IPS DF 4.7 (cell line): ENCODE measurements at regions not wholly inside any gene's neighbourhood (a gene's known extent, or its start where the extent isn't known, plus 50 kb on each side); places are given as distances from the start of the nearest gene placed in this dataset.
"Not testable (repeated sequence)": the region's sequence is repeated elsewhere in the genome, so short reads cannot be mapped to it uniquely, and the experiment has no call there.

Experiments used
- DNase-seq: peaks from one replicate; pipeline ENCODE4 v3.0.0-alpha.2; 2013; ENCODE audit warnings: low spot score; ENCODE audit errors: extremely low read depth

DNA sequence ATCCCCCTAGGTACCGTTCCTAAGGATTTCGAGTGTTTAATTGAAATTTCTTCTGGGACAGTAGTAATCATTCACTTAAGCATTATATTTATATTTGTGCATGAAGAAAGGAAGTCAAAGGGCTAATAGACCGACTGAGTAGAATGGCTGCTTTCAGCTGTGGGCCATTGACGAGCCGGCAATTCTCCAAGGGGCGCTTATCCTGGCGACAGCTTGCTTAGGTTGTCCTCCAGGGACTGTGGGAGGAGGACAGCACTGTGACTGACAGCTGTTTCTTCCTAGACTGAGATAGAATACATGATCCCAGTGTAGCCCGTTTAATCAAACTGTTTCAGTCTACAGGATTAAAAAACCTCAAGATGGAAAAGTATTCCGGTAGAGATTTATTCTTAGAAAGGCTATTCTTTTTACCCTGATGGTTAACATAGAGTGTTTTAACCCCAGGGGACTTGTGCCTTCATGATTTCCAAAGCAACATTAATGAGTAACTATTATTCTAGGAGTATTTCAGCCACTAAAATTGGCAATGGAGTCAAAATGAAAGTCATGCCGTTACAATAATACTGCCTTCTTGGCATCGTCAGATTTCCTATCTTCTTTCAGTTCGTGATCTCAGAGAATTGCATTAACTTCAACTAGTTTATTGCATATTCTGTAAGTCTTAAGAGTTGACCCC, 943.1 kb upstream of the WWC1 start:
- no peak for DNase-seq

DNA sequence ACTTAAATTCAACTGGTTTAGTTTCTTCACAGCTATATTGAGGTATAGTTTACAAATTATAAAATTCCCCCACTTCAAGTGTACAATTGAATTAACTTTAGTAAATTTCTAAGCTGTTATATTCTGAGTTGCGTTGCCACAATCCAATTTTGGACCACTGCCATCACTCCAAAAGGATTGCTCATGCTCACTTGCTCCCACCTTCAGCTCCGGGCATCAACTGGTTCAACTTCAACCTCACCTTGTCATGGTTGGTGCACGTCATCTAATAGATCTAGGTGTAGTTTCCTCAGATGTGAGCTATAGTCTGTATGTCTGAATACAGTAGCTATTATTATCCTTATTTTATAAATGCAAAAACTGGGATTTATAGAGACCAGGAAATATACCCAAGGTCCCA, 942.5 kb upstream of the WWC1 start:
- DNase-seq, result no peak

DNA sequence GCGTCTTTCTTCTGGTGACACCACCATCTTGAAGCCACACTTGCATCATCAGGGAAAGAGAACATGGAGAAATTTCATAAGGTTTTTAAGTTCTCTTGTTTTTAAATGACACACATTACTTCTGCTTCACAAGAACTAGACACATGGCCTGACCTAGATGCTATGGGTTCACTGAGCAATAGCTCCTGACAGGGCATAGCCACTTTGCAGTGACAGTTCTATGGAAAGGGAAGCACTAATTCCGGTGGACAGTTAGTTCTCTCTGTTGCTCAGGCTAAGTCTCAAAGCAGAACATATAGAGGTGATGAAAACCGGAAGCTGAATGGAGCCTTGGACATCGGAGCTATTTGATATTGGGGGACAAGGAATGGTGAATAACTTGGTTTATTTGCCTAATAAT, 940.1 kb upstream of the WWC1 start:
- no peak for DNase-seq

DNA sequence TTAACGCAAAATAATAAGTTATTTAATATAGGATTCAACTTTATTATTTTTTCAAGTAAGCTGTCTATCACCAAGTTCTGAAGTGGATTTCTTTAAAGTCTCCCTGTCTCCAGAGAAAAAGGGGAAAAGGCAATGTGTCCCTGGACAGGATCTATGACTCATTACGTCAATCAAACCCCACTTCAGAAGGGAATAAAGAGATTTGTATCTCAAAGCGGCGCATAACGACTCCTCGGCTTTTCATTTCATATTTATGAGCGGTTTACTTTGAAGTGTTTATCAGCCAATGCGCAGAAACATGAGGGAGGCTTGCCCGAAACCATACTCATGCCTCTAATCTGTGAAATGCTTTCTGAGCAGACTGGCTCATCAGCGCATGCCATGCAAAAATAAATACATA, 938.6 kb upstream of the WWC1 start:
- no peak for DNase-seq

DNA sequence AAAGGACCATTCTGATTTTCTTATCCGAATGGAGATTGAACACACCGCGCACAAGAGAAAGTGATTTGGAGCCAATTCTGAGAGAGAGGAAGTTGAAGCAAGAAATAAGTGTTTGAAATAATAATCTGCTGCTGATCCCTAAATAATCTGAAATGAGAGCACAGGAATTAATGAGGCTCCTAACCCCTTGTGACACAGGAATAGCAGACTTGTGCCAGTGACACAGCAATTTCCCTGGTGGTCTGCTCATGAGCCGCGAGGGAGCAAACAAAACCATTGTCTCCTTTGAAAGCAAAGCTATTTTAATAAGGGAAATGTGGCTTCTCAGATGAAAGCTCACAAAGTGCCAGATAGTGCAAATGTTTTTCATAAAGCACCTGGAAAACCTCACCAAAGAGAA, 936.1 kb upstream of the WWC1 start:
- no peak for DNase-seq

DNA sequence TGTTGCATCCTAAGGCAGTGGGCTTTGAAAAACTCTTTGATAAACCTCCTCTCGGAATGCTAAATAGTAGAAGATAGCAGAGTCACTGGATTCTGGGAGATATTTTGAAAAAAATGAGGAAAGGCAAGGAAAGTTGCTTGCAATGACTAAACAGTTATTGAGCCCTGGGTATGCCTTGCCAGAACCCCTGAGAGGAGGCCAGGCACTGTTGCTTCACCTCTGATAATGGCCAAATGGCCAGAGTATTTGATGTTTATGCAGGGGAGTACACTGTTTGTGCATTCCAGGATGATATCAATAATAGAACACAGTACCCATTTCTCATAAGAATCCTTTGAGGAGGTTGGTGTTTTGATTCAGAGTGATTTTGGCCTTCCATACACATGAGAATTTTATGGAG, 935.1 kb upstream of the WWC1 start:
- DNase-seq, result no peak

DNA sequence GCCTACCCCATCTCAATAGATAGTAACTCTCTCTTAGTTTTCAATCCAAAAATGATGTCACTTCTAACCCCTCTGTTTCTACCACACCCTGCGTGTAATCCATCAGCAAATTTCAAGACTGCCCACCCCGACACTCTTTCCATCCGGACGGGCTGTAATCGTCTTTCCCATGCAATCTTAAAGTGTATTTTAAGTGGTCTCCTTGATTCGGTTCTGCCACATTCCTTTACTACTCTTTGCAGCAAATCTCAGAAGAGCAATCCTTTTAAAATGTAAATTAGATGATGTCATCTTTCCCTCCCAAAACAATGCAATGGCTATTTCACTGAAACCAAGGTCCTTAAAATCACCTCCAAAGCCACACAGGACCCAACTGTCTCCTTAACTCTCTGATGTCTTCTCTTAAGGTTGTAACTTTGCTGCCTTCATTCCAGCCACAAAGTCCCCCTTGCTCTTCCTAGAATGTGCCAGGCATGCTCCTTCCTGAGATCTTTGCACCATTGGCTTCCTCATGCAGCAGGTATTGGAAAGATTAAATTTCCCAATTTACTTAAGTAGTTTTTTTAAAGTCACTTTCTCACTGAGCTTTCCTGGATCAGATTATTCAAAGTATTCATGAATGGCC, 932.5 kb upstream of the WWC1 start:
- peak; percentile 69 for DNase-seq

DNA sequence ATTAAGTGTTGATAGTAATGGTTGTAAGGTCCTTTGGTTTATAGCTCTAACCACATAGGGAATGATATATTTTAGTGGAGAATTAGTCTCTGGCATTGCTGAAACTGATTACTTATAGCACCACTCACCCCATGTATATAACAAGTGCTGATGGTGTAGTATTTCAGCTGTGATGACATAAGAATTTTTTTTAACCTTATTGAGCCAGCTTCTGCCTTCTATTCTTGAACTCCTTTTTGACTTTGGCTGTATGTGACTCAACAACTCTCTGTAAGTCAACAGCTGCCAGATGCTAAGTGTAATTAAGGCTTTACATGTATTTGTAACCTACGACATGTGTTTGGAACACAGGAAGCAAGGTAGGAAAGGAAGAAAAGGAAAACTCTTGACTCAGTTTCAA, 929.6 kb upstream of the WWC1 start:
- no peak for DNase-seq

DNA sequence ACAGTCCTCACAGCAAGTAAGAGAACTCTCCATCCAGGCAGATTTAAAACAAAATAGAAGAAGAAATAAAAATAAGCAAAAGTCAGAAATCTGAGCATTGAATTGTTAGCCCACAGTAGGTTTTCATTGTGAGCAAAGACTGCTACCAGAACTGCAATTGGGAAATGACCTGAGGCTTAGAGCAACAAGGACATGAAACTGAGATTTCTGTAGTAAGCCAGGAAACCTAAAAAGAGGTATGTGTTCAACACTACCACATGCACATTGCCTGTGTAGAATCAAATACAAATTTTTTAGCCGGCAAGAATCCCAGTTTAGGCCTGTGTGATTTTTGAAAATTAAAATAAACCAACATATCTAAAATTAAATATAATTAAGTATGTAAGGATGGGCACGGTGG, 928.4 kb upstream of the WWC1 start:
- no peak for DNase-seq

DNA sequence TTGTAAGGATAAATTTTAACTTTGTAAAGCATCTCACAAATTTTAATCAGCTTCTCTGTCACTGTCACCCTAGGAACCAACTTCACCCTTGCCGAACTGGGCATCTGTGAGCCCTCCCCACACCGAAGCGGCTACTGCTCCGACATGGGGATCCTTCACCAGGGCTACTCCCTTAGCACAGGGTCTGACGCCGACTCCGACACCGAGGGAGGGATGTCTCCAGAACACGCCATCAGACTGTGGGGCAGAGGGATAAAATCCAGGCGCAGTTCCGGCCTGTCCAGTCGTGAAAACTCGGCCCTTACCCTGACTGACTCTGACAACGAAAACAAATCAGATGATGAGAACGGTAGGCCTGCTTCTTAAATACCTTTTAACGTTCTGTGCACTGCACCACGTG, 916.3 kb upstream of the WWC1 start:
- DNase-seq, result no peak

DNA sequence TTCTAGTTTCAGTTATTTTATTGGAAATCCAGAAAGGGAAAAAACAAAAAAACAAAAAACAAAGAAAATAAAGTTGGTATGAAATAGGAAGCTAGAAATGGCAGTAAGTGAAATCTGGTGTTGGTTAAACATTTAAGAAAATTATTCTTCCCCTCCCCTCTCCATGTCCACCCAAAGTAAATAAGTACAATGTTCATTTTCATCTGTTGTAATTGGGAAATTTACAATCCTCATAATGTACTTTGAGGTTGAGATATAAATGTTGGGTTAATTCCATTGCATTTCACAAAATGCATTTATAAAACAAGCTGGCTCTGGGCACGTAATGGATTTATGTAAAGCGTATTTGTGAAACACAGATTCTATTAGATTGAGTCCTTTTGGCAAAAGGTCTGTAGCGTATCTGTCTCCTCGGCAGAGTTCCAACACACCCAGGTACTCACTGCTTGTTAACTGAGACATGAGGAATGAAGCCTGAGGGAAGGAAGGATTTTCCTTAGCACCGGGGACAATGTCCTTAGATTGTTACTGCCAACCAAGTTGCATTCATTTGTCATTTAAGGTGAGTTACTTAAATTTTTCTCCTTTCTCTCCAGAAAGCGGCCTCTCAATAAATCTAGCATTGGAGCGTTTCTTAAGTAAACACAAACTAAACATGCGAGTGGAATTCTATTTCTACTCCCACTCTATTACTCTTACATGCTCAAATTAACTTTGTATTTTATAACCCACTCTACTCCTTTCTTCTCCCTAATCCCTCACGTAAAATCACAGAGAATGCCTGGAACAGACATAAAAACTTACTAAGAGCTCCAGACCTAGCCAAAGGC, 912.3 kb upstream of the WWC1 start:
- DNase-seq, result no peak

DNA sequence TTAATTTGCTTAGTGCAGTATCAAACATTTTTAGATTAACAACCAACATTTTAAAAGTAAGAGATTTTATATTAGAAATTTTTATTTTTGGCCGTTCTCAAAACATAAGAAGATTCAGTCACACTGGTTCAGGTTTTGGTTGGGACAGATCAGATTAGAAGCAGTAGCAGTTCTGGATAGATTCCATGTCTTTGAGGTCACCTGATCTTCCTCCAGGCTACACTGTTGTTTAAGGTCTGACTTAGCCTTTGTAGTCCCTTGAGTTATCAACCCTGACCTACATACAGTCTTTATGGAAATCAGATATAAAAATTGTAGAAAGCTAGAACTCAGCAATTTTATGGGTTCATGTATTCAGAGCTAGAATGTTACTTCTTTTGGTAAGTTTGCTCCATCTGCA, 910.0 kb upstream of the WWC1 start:
- DNase-seq, result no peak

DNA sequence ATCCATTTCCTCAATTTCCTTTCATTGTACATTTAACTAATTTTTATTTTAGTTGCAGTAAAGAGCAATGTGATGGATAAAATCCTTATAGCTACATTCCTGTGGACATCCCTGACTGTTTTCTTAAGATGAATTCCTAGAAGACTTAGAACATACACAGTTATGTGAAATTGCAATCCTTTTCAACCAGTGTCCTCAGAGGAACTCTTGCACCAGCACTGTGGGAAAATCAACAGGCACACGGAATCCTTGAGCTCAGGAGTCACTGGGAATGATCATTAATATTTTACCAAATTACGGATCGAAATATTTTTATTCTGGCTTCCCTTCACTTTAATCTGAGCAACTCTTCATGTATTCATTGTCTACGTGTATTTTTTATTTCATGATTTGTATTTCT, 901.9 kb upstream of the WWC1 start:
- no peak for DNase-seq

DNA sequence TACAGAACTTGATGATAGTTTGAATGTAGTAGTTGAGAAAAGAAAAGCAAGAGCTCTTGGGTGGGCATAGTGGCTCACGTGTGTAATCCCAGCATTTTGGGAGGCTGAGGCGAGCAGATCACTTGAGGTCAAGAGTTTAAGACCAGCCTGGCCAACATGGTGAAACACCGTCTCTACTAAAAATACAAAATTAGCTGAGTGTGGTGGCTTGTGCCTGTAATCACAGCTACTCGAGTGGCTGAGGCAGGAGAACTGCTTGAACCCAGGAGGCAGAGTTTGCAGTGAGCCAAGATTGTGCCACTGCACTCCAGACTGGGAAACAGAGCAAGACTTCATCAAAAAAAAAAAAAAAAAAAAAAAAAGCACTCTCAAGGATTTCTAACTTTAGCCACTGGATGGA, 900.2 kb upstream of the WWC1 start:
- DNase-seq, result not testable (repeated sequence)

DNA sequence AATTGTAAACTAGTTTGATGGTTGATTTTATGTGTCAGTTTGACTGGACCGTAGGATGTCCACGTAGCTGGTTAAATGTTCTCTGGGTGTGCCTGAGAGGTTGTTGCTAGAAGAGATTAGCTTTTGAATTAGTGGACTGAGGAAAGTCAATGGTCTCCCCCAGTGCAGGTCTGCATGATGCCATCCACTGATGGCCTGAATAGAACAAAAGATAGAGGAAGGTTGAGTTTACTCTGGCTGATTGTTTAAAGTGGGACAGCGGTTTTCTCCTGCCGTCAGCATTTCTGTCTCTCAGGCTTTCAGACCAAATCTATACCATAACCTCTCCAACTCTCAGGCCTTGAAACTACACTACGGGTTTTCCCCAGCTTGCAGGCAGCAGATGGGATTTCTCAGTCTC, 899.2 kb upstream of the WWC1 start:
- no peak for DNase-seq

DNA sequence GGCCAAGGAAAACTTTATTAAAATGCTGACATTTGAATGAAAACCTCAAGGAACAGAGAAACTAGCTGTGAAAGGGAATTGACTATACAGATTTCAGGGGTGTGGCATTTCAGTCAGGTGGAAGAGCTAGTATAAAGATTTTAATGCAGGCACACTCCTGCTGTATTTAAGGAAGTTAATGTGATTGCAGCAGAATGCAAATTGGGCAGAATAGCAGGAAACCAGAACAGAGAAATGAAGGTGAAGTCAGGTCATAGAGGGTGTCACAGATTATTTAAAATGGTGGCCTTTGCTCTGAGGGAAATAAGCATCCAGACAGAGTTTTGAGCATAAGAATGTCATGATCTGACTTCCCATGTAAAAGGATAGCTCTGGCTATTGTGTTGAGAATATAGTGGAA, 898.1 kb upstream of the WWC1 start:
- no peak for DNase-seq

DNA sequence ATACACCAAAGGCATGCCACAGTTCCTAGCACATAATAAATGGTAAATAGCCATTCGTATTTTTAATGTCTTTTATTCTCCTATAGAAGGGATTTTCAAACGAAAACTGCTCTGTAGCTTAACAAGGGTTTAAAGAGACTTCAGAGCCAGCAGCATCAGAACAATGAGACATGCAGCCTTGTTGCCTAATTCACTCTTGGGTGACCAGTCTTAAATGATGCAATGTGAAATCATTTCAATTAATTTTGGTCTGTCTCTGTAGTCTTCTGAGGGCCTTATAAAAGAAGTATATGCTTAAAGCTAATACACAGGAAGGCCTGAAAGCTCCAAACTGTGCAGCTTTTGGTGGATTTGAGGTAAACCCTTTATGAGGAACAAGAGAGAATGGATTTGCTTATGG, 888.8 kb upstream of the WWC1 start:
- DNase-seq, result no peak

DNA sequence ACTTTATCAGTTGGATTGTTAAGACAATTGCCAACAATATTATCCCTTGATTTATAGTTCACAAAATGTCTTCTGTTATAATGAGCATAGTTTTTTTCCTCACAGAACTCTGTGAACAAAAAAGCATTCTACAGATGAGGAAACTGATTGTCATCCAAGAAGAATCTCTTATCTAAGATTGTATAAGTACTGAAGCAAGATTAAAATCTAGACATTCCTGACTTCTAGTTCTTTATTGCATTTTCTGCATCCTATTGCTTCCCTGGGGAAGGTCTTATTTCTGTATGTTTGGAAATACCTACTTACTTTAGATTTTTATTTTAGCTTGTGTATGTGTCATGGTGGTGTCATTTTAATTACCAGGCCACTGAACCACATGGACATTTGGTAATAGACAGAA, 884.9 kb upstream of the WWC1 start:
- no peak for DNase-seq

DNA sequence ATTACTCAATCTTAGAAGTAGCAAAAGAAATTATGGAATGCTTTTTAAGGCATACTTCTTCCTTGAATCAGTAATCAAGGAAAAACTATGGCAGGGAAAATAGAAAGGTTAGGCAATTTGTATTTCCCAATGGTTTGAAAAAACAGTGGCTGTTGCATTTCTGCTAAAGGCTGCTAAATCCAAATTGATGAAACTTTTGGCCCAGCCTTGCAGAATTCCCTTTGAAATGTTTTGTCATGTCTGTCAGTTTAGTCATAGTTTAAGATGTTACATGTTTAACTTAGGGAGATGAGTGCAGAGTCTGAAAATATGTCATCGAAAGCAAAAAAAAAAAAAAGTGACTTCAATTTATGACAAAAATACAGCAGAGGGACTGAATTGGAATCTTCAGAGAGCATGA, 878.9 kb upstream of the WWC1 start:
- DNase-seq, result no peak

DNA sequence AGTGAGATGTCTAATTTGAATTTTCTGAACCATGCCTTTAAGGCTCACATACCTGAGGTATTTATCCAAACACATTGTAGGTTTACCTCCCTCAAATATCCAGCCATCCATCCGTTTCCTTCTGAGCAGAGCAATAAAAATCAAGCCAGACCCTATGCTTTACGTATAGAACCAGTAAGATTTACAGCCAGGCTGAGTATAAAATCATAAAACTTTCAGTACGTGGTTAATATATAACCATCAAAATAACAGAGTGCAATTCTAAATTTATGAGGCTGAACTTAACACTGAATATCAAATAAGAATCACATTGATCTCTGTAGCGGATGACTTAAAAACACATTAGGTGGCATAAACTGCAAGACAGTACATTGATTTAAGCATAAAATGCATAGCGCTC, 877.9 kb upstream of the WWC1 start:
- DNase-seq, result no peak

DNA sequence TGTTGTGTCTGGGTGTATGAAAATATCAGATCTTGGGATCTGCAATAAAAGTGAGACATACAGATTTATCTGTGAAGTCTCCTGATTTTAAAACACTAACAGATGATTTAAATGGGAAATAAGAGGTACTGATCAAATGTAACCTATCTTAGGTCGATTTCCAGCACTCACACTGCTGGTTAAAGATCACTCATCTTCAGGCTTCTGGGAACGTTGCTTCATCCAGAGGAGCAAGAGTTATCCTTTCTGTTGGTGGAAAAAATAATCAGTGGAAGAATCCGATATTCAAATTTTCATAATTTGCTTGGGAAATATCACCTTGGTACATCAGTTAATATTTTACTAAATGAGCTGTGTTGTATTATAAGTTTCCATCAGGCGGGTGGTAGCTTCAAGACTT, 876.8 kb upstream of the WWC1 start:
- no peak for DNase-seq

DNA sequence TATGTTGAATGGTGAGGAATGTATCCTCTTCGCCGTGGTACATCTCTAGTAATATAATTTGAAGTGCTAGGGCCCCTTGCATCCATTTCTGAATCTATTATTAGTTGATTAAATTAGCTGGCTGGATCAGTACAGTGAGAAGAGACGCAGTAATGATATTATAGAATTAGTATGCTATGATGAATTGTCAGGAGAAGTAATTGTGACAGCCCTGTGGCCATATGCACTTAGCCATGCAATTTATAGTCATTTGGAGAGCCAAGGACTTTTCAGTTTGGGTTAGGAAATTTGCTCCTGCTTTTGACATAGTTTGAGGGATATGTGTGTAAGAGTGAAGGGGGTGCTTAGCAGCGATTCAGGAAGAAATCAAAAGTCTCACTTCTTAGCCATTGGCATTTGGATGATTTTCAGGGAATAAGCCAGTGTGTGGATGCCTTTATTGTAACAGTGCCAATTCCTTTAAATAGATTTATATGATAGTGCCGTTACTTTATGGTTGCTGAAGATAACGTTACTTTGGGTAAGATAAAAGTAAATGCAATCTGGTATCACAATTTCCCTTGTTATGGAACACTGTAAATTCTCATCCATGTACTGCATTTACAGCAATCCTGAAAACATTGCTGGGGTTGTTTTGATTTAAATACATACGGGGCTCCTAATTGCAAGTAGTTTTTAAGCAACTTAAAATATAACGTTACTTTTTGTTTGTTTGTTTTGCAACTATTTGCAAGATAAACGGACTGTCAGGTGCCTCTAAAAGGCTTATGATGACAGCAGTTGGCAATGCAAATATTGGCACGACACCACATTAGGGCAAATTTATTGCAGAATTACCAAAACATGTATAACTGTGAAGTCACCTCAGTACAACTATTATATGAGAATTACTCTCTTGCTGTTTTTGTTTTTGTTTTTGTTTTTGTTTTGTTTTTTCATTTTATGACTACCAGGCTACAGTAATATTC, 875.4 kb upstream of the WWC1 start:
- no peak for DNase-seq
